Upper lobe of right lung (tissue), 1 donor: ENCODE measurements at regions not wholly inside any gene's neighbourhood (a gene's known extent, or its start where the extent isn't known, plus 50 kb on each side); places are given as distances from the start of the nearest gene placed in this dataset.

Source experiments
- ATAC-seq: fragments of 200-7000 bp; cut with Tn5 transposase; one replicate; pipeline ENCODE4 v1.9.1; 2020; ENCODE audit warnings: mild to moderate bottlenecking, moderate library complexity
- DNase-seq: peaks from one replicate; pipeline ENCODE4 v3.0.0-alpha.2; 2020
- H3K27ac ChIP-seq: fragments of 200-600 bp; one replicate; pipeline ENCODE4 v1.8.0; 2022
- H3K27me3 ChIP-seq: fragments of 200-600 bp; one replicate; pipeline ENCODE4 v1.8.0; 2022; ENCODE audit warnings: mild to moderate bottlenecking
- H3K36me3 ChIP-seq: fragments of 200-600 bp; one replicate; pipeline ENCODE4 v1.8.0; 2022
- H3K4me1 ChIP-seq: fragments of 200-600 bp; one replicate; pipeline ENCODE4 v1.8.0; 2022
- H3K4me3 ChIP-seq: fragments of 200-600 bp; one replicate; pipeline ENCODE4 v1.8.0; 2022; ENCODE audit warnings: mild to moderate bottlenecking
- H3K9me3 ChIP-seq: fragments of 200-600 bp; one replicate; pipeline ENCODE4 v1.8.0; 2022
- CTCF ChIP-seq: fragments of 200-600 bp; IDR thresholded peaks from one replicate; pipeline ENCODE4 v1.8.0; 2022; ENCODE audit warnings: antibody characterized with exemption
- intact Hi-C: fragments of 100-400 bp; cut with DNase I; formaldehyde crosslinking; loops from one replicate; pipeline ENCODE4 v1.11.0; 2022
- donor health status: DM: no; HTN: yes; CAD: no; lungs with severe emphysema.

- no peaks in the 10 kb centered on the region for H3K27me3 ChIP-seq
- ATAC-seq (no peak), DNase-seq (no peak)
- no peaks in the 10 kb centered on the region for H3K36me3 ChIP-seq
- H3K9me3 ChIP-seq: no peaks in the 10 kb centered on the region
- intact Hi-C loops: no loop called here
- no peak for TF ChIP-seq CTCF
- H3K4me1 ChIP-seq: no peaks in the 10 kb centered on the region
- H3K27ac ChIP-seq: no peak overlapping the region
- no peak overlapping the region for H3K4me3 ChIP-seq
Measured at GRCh38 chr16:6125483-6126259, 1028.1 kb upstream of the EEF2KMT start.

GRCh38 chr16:6124136-6124535 lies 1026.5 kb upstream of the EEF2KMT start:
- Histone ChIP-seq H3K4me1 (no peaks in the 10 kb centered on the region), H3K27me3 (no peaks in the 10 kb centered on the region), H3K9me3 (no peaks in the 10 kb centered on the region), H3K36me3 (no peaks in the 10 kb centered on the region), H3K27ac (no peak overlapping the region), H3K4me3 (no peak overlapping the region)
- ATAC-seq: no peak
- no peak for TF ChIP-seq CTCF
- DNase-seq: no peak
- intact Hi-C loops: no loop called here

GRCh38 chr16:6122401-6122800 lies 1024.8 kb upstream of the EEF2KMT start:
- TF ChIP-seq CTCF: no peak
- H3K27ac ChIP-seq: no peak overlapping the region
- no peaks in the 10 kb centered on the region for H3K27me3 ChIP-seq
- no peaks in the 10 kb centered on the region for H3K4me1 ChIP-seq
- DNase-seq (no peak), ATAC-seq (no peak)
- no peaks in the 10 kb centered on the region for H3K36me3 ChIP-seq
- no peaks in the 10 kb centered on the region for H3K9me3 ChIP-seq
- intact Hi-C loops: no loop called here
- H3K4me3 ChIP-seq: no peak overlapping the region

DNA sequence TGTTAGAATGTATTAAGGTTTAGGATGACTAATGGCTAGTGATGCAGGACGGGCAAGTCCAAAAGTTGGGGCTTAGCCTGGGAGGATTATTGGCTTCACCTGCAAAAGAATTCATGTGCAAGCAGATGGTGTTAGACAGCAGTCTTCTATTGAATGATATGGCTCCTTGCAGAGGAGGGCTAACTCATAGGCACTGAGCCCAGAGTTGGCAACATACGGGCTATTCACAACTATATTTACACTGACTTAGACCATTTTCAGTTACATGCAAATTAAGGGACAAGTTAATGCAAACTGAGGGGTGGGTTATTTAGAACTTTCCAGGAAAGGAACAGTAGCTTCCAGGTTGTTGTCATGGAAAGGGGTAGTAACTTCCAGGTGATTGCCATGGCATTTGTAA lies 1017.1 kb upstream of the EEF2KMT start:
- Histone ChIP-seq H3K27ac (no peak overlapping the region), H3K4me3 (no peak overlapping the region), H3K36me3 (no peaks in the 10 kb centered on the region), H3K9me3 (no peaks in the 10 kb centered on the region), H3K27me3 (no peaks in the 10 kb centered on the region), H3K4me1 (no peaks in the 10 kb centered on the region)
- intact Hi-C loops: loop anchor here (10.0 kb wide), 1 partner anchor 60 kb away; no protein-coding TSS in a partner anchor
- no peak for TF ChIP-seq CTCF
- no peak for ATAC-seq
- no peak for DNase-seq

GRCh38 chr16:6113749-6114148 lies 1016.2 kb upstream of the EEF2KMT start:
- intact Hi-C loops: loop anchor here (10.0 kb wide), 1 partner anchor 61 kb away; no protein-coding TSS in a partner anchor
- no peak overlapping the region for H3K4me3 ChIP-seq
- no peak overlapping the region for H3K27ac ChIP-seq
- H3K27me3 ChIP-seq: no peaks in the 10 kb centered on the region
- DNase-seq (no peak), ATAC-seq (no peak)
- H3K4me1 ChIP-seq: no peaks in the 10 kb centered on the region
- no peak for TF ChIP-seq CTCF
- no peaks in the 10 kb centered on the region for H3K9me3 ChIP-seq
- no peaks in the 10 kb centered on the region for H3K36me3 ChIP-seq

DNA sequence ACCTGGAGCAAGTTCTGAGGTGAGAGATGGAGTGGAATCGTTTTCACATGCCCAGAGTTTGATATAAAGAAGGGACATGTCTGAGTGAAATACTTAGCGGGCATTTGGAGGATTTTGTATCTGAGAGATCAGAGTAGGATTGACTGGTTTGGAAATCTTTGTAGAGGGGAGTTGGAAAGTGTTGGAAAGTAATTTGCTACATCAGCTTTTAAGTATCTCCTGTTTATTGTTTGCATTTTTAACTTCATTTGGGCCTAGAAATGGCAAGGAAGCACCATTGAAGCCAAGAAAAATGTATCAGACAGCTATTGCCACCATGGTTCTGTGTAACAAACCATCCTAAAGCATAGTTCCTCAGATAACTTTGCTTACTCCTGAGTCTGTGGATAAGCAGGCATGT lies 1015.1 kb upstream of the EEF2KMT start:
- no peaks in the 10 kb centered on the region for H3K9me3 ChIP-seq

More for the DNA sequence above, 1015.1 kb upstream of the EEF2KMT start:
- Histone ChIP-seq H3K27ac (no peak overlapping the region), H3K4me3 (no peak overlapping the region), H3K4me1 (no peaks in the 10 kb centered on the region), H3K36me3 (no peaks in the 10 kb centered on the region), H3K27me3 (no peaks in the 10 kb centered on the region)
- intact Hi-C loops: loop anchor here (10.0 kb wide), 1 partner anchor 62 kb away; no protein-coding TSS in a partner anchor
- DNase-seq (no peak), ATAC-seq (no peak)
- TF ChIP-seq CTCF: no peak
